Spleen (tissue), 7 donors: ENCODE measurements at regions not wholly inside any gene's neighbourhood (a gene's known extent, or its start where the extent isn't known, plus 50 kb on each side); places are given as distances from the start of the nearest gene placed in this dataset.

Source experiments
- CTCF ChIP-seq, 11 experiments: fragments of 200-600 bp in 7 of 11; fragments of 450-650 bp in 4 of 11; sonication (generic) in 4 of 11; IDR thresholded peaks in 8 of 11; conservative IDR thresholded peaks in 3 of 11; 1 replicate in 7 of 11; 2 replicates in 4 of 11; pipeline versions ENCODE4 v1.4.0 to v1.8.0; 2016 to 2021; ENCODE audit warnings: antibody characterized with exemption in 11 of 11, inconsistent platforms in 4 of 11, mild to moderate bottlenecking in 1 of 11
- POLR2A ChIP-seq, 3 donors: fragments of 450-650 bp; IDR thresholded peaks; one replicate each; pipeline ENCODE4 v1.5.1; 2017; ENCODE audit warnings: antibody characterized with exemption in 3 of 3, mild to moderate bottlenecking in 1 of 3
- POLR2AphosphoS5 ChIP-seq, 3 donors: sonication (generic); formaldehyde crosslinking; IDR thresholded peaks; one replicate each; pipeline ENCODE4 v1.5.1; 2017; ENCODE audit warnings: antibody characterized with exemption in 3 of 3
- donor health status: DM: no; HTN: no; CAD: no; lungs with moderate emphysema.
- donor health status: DM: no; HTN: no; CAD: no.
- donor health status: DM: no; HTN: no; CAD: no.

GRCh38 chr5:125311743-125312142 lies 565.3 kb upstream of the ZNF608 start:
- TF ChIP-seq CTCF (IDR thresholded peaks at IDR 0.05 in 8 of 11, conservative IDR thresholded peaks at IDR 0.05 in 3 of 11) (no peak), POLR2A (IDR thresholded peaks at IDR 0.05) (no peak), POLR2AphosphoS5 (IDR thresholded peaks at IDR 0.05) (no peak)
